CD14-positive monocyte (primary cell): ENCODE measurements at regions not wholly inside any gene's neighbourhood (a gene's known extent, or its start where the extent isn't known, plus 50 kb on each side); places are given as distances from the start of the nearest gene placed in this dataset.

Source experiments
- DNase-seq, 3 donors: peaks; one replicate each; pipeline ENCODE4 v3.0.0-alpha.2; 2011 to 2022
- H2AFZ ChIP-seq: 2 replicates; pipeline ENCODE4 v1.6.0; 2012; ENCODE audit warnings: mild to moderate bottlenecking, low read depth, low read length, inconsistent platforms; ENCODE audit not compliant: insufficient read depth, poor library complexity, severe bottlenecking
- H3K27ac ChIP-seq, 2 donors: 1 replicate in 1 of 2; 2 replicates in 1 of 2; pipeline ENCODE4 v1.5.1; 2012 to 2013; ENCODE audit warnings: low read length in 2 of 2, control low read depth in 1 of 2, inconsistent platforms in 1 of 2, low read depth in 1 of 2, mild to moderate bottlenecking in 1 of 2
- H3K27me3 ChIP-seq, 2 donors: one replicate each; pipeline versions ENCODE4 v1.6.0 to v1.6.1; 2011 to 2013; ENCODE audit warnings: low read length in 2 of 2; ENCODE audit not compliant: control insufficient read depth in 2 of 2, insufficient read depth in 2 of 2
- H3K36me3 ChIP-seq, 2 donors: replicated peaks in 1 of 2; 1 replicate in 1 of 2; 2 replicates in 1 of 2; pipeline versions ENCODE4 v1.5.1 to v1.6.1; 2012 to 2013; ENCODE audit warnings: low read length in 2 of 2, control low read depth in 1 of 2, inconsistent platforms in 1 of 2, mild to moderate bottlenecking in 1 of 2; ENCODE audit not compliant: insufficient read depth in 2 of 2, control insufficient read depth in 1 of 2
- H3K4me1 ChIP-seq, 2 donors: 1 replicate in 1 of 2; 2 replicates in 1 of 2; pipeline versions ENCODE4 v1.5.1 to v1.6.1; 2012 to 2013; ENCODE audit warnings: low read length in 2 of 2, control low read depth in 1 of 2, inconsistent platforms in 1 of 2, mild to moderate bottlenecking in 1 of 2, moderate library complexity in 1 of 2; ENCODE audit not compliant: insufficient read depth in 2 of 2, control insufficient read depth in 1 of 2
- H3K4me2 ChIP-seq: replicated peaks from 2 replicates; pipeline ENCODE3; 2012; ENCODE audit warnings: low read length, moderate library complexity, mild to moderate bottlenecking; ENCODE audit not compliant: poor library complexity, severe bottlenecking; ENCODE audit errors: extremely low read depth
- H3K4me3 ChIP-seq, 3 experiments: fragments of 200-600 bp in 1 of 3; sonication (generic) in 1 of 3; replicated peaks in 1 of 3; 1 replicate in 2 of 3; 2 replicates in 1 of 3; pipeline ENCODE4 v1.5.1; 2011 to 2013; ENCODE audit warnings: low read length in 3 of 3, mild to moderate bottlenecking in 3 of 3, control low read depth in 2 of 3, low read depth in 2 of 3, inconsistent platforms in 1 of 3, moderate library complexity in 1 of 3
- H3K79me2 ChIP-seq: 2 replicates; pipeline ENCODE4 v1.6.0; 2012; ENCODE audit warnings: mild to moderate bottlenecking, control low read depth, inconsistent platforms, low read length, moderate library complexity; ENCODE audit not compliant: insufficient read depth
- H3K9ac ChIP-seq: 2 replicates; pipeline ENCODE4 v1.6.0; 2017; ENCODE audit warnings: low read length, mild to moderate bottlenecking; ENCODE audit not compliant: insufficient read depth, poor library complexity, severe bottlenecking
- H3K9me3 ChIP-seq, 2 donors: replicated peaks in 1 of 2; 1 replicate in 1 of 2; 2 replicates in 1 of 2; pipeline versions ENCODE4 v1.5.1 to v1.6.1; 2012 to 2013; ENCODE audit warnings: low read length in 2 of 2, control low read depth in 1 of 2; ENCODE audit not compliant: control insufficient read depth in 1 of 2, insufficient read depth in 1 of 2
- H4K20me1 ChIP-seq: 2 replicates; pipeline ENCODE4 v1.6.0; 2012; ENCODE audit warnings: mild to moderate bottlenecking, low read length, control low read depth, moderate library complexity; ENCODE audit not compliant: insufficient read depth
- H3K27ac Mint-ChIP-seq, 7 donors: one replicate each; pipeline ENCODE4 v1.8.0; 2020; ENCODE audit warnings: mild to moderate bottlenecking in 7 of 7, mixed read lengths in 7 of 7, moderate library complexity in 6 of 7, inconsistent platforms in 2 of 7
- H3K27me3 Mint-ChIP-seq, 3 donors: one replicate each; pipeline ENCODE4 v1.8.0; 2021 to 2022; ENCODE audit warnings: low read depth in 3 of 3, mild to moderate bottlenecking in 3 of 3, mixed read lengths in 3 of 3, moderate library complexity in 3 of 3, inconsistent platforms in 1 of 3
- H3K36me3 Mint-ChIP-seq, 2 donors: one replicate each; pipeline ENCODE4 v1.8.0; 2020; ENCODE audit warnings: mixed read lengths in 2 of 2, inconsistent platforms in 1 of 2, mild to moderate bottlenecking in 1 of 2
- H3K4me1 Mint-ChIP-seq: one replicate; pipeline ENCODE4 v1.8.0; 2020; ENCODE audit warnings: mild to moderate bottlenecking, mixed read lengths
- H3K4me3 Mint-ChIP-seq, 2 donors: one replicate each; pipeline ENCODE4 v1.8.0; 2020; ENCODE audit warnings: mild to moderate bottlenecking in 2 of 2, mixed read lengths in 2 of 2, moderate library complexity in 1 of 2
- H3K9me3 Mint-ChIP-seq, 7 donors: one replicate each; pipeline ENCODE4 v1.8.0; 2020 to 2022; ENCODE audit warnings: mixed read lengths in 7 of 7, mild to moderate bottlenecking in 6 of 7, moderate library complexity in 6 of 7, inconsistent platforms in 2 of 7
- WGBS: methylation state at CpG from one replicate; pipeline ENCODE4 v1.1.5; 2013; ENCODE audit warnings: missing lambda C conversion rate; ENCODE audit not compliant: insufficient coverage; 5-methylcytosine and 5-hydroxymethylcytosine counted together
- intact Hi-C, 2 donors: fragments of 100-400 bp; cut with micrococcal nuclease; formaldehyde crosslinking; loops; one replicate each; pipeline versions ENCODE4 v1.15.0 to v1.15.1; 2023
- TF ChIP-seq, protein P1 (sequence below): fragments of 200-600 bp; IDR thresholded peaks from one replicate; pipeline ENCODE4 v1.8.0; 2022; ENCODE audit warnings: antibody characterized with exemption, mild to moderate bottlenecking

DNA sequence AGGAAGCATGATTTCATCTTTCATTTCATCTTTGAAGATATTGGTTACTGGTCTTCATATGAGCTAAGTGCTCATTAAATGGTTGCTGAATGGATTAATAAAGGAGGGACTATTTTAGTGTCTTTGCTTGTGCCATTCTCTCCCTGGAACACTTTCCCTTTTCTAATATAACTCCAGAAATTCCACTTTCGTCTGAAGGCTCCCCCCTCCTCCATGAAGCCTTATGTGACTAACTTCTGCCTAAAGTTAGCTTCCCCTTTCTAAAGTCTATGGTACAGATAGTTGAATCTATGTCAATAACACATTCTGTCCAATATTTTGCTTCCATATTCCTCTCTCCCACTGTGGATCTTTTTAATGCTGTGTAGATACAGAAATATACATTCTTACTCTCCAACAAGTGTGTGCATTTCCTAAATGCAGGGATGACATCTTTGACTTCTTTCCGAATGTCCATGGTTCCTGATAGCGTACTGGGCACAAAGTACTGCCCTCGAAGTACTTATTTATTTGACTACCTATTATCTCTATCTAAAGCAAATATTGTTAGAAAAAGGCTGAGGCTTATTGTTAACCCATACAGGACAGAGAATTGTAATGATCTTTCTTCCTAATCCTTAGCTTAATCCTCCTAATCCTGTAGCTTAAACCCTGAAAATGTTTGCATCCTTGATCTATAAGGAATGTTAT, 84.7 kb upstream of the ELOVL5 start:
- no peaks in the 10 kb centered on the region for H3K36me3 Mint-ChIP-seq
- Histone ChIP-seq H3K27me3 (no peaks in the 10 kb centered on the region), H3K79me2 (no peaks in the 10 kb centered on the region), H3K4me1 (peaks cover 40 to 48% of the 10 kb centered on the region in 2 donors), H3K4me3 (peak overlapping the region in 2 of 3 experiments; percentile 10 to 59), H2AFZ (no peak overlapping the region), H3K27ac (peak overlapping the region in 1 of 2 donors; percentile 91), H4K20me1 (no peaks in the 10 kb centered on the region), H3K9me3 (no peaks in the 10 kb centered on the region), H3K4me2 (peak overlapping the region; percentile 71), H3K9ac (no peak overlapping the region), H3K36me3 (no peaks in the 10 kb centered on the region)
- no CpG with 5 or more reads among the region's 4 CpGs for WGBS
- H3K27me3 Mint-ChIP-seq: peaks cover 0 to 1% (median 0%) of the 10 kb centered on the region in 3 donors
- H3K27ac Mint-ChIP-seq: peak overlapping the region; percentile 89 to 98 (median 93)
- H3K4me3 Mint-ChIP-seq: peak overlapping the region in 1 of 2 donors; percentile 78
- TF ChIP-seq, protein P1, sequence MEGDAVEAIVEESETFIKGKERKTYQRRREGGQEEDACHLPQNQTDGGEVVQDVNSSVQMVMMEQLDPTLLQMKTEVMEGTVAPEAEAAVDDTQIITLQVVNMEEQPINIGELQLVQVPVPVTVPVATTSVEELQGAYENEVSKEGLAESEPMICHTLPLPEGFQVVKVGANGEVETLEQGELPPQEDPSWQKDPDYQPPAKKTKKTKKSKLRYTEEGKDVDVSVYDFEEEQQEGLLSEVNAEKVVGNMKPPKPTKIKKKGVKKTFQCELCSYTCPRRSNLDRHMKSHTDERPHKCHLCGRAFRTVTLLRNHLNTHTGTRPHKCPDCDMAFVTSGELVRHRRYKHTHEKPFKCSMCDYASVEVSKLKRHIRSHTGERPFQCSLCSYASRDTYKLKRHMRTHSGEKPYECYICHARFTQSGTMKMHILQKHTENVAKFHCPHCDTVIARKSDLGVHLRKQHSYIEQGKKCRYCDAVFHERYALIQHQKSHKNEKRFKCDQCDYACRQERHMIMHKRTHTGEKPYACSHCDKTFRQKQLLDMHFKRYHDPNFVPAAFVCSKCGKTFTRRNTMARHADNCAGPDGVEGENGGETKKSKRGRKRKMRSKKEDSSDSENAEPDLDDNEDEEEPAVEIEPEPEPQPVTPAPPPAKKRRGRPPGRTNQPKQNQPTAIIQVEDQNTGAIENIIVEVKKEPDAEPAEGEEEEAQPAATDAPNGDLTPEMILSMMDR: no peak
- H3K4me1 Mint-ChIP-seq: peaks cover 49% of the 10 kb centered on the region
- H3K9me3 Mint-ChIP-seq: no peaks in the 10 kb centered on the region
- DNase-seq: peak; percentile 33 to 70 (median 57)
- intact Hi-C loops: loop anchor here (5.0 to 10.0 kb wide), 4 partner anchors 51 to 189 kb away; no protein-coding TSS in a partner anchor

DNA sequence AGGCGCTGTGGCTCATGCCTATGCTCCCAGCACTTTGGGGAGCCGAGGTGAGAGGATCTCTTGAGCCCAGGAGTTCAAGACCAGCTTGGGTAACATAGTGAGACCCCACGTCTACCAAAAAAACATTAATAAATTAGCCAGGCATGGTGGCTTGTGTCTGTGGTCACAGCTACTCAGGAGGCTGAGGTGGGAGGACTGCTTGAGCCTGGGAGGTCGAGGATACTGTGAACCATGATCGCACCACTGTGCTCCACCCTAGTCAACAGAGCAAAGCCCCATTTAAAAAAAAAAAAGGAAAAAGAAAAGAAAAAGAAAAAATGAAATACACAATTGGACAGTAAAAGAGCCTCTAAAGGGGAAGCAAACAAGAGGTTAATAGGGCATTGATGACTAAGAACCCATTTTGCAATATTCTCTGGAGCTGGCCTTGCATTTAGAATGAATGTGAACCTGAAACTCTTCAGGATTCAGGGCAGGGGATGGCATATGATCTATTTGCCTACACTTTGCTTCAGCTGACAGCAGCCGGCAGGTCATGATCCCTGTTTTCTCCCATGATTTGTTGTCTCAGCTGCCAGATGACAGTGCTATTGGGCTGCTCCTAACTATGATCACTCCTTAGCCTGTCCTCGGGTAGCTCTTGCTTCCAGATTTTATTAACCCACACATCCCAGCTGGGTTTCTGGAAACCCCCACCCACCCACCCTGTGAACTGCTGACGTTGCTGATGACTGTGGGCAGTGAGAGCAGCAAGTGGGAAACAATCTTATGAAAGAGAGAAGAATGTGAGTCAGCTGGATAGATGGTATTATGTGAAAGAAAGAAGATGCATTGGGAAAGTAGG, 83.8 kb upstream of the ELOVL5 start:
- TF ChIP-seq, protein P1: no peak
- no peaks in the 10 kb centered on the region for H4K20me1 ChIP-seq
- Mint-ChIP-seq H3K27me3 (no peaks in the 10 kb centered on the region), H3K36me3 (no peaks in the 10 kb centered on the region), H3K4me1 (peaks cover 41% of the 10 kb centered on the region), H3K9me3 (no peaks in the 10 kb centered on the region), H3K4me3 (peak overlapping the region in 1 of 2 donors; percentile 78), H3K27ac (peak overlapping the region; percentile 89 to 98 (median 93))
- WGBS: 54% methylated on average over 4 of the region's 8 CpGs
- H3K27me3 ChIP-seq: no peaks in the 10 kb centered on the region
- no peaks in the 10 kb centered on the region for H3K9me3 ChIP-seq
- intact Hi-C loops: loop anchor here (5.0 to 10.0 kb wide), 4 partner anchors 52 to 188 kb away; no protein-coding TSS in a partner anchor
- H3K4me2 ChIP-seq: peak overlapping the region; percentile 71
- H3K27ac ChIP-seq: peak overlapping the region; percentile 76 to 91
- H3K4me3 ChIP-seq: peak overlapping the region in 1 of 3 experiments; percentile 59
- H3K4me1 ChIP-seq: peaks cover 32 to 39% of the 10 kb centered on the region in 2 donors
- no peaks in the 10 kb centered on the region for H3K79me2 ChIP-seq
- H3K9ac ChIP-seq: no peak overlapping the region
- peak; percentile 79 to 92 (median 91) for DNase-seq
- no peaks in the 10 kb centered on the region for H3K36me3 ChIP-seq
- H2AFZ ChIP-seq: no peak overlapping the region
